ENCODE measurements at regions not wholly inside any gene's neighbourhood (a gene's known extent, or its start where the extent isn't known, plus 50 kb on each side); places are given as distances from the start of the nearest gene placed in this dataset.

DNA sequence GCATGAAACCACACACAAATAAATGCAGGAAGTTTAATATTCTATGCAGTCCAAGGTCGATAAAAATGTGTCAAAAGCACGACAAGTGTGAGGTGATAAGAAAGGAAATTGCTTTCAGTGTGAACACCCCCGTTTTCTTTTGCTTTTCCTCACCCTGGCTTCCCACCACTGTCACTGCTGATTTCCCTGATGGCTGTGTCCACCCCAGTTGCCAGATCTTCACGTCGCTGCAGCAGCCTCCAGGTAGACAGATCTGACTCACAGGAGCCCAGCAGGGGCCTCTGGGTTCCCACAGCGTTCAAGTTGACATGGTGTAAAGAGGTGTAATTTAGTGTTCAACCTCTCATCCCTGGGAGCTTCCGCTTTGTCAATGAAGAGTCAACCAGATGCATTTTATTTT lies 128.0 kb upstream of the TACR1 start:
- H3K4me3 ChIP-seq (ENCODE audit: low read length): no peak overlapping the region
- DNase-seq (ENCODE audit: low read depth, low spot score): no peak
- no peaks in the 10 kb centered on the region for H3K9me3 ChIP-seq (ENCODE audit: control insufficient read depth, insufficient read depth, low read length)
- no peaks in the 10 kb centered on the region for H3K27me3 ChIP-seq (ENCODE audit: control insufficient read depth, insufficient read depth, low read length)
- no peaks in the 10 kb centered on the region for H3K36me3 ChIP-seq (ENCODE audit: control insufficient read depth, insufficient read depth, low read length)
- H3K4me1 ChIP-seq (ENCODE audit: control insufficient read depth, insufficient read depth, low read length): no peaks in the 10 kb centered on the region
- no peak overlapping the region for H3K27ac ChIP-seq (ENCODE audit: low read length)
- no CpG with 5 or more reads among the region's 7 CpGs for WGBS (ENCODE audit: insufficient coverage, insufficient read length)

DNA sequence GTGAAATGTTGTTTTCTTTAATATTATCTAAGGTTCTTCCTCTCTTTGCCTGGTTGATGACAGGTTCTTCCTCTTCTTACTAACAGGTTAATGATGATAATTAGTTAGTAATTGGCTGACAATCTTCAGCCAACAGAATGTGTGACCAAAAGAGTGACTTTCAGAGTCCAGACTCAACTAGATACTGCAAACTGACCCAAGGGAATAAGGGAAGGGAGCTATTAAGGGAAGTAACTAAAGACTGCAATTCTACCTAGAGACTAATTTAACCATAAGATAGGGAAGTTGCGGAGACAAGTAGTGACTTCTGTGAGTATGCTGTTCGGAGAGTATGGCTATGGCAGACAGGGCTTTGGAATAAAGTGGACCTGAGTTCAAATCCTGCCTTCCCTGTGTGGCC lies 127.3 kb upstream of the TACR1 start:
- no peak for DNase-seq (ENCODE audit: low read depth, low spot score)
- Histone ChIP-seq H3K4me1 (ENCODE audit: control insufficient read depth, insufficient read depth, low read length) (peaks cover 2% of the 10 kb centered on the region; the same call in 1 of the 2 replicates), H3K36me3 (ENCODE audit: control insufficient read depth, insufficient read depth, low read length) (no peaks in the 10 kb centered on the region), H3K9me3 (ENCODE audit: control insufficient read depth, insufficient read depth, low read length) (no peaks in the 10 kb centered on the region), H3K27me3 (ENCODE audit: control insufficient read depth, insufficient read depth, low read length) (no peaks in the 10 kb centered on the region), H3K27ac (ENCODE audit: low read length) (no peak overlapping the region), H3K4me3 (ENCODE audit: low read length) (no peak overlapping the region)
- WGBS (ENCODE audit: insufficient coverage, insufficient read length): no CpG with 5 or more reads among the region's 2 CpGs

DNA sequence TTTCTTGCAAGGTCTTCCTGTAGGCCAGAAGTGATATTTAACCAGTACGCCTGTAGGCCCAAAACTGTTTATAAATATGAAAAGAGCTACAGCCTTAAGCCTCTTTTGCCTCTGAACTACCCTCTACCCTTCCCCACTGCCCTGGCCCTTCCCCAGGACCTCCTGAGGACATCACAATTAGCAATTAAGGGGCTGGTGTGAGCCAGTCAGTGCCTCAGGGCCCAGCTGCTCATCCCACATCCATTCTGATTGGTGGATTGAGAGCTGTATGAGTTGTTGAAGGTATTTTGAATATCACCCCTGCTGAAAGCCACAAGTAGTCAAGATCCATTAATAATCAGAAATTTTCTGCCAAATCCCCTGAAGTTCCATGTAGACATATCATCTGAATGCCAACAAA lies 126.3 kb upstream of the TACR1 start:
- H3K9me3 ChIP-seq (ENCODE audit: control insufficient read depth, insufficient read depth, low read length): no peaks in the 10 kb centered on the region

DNA sequence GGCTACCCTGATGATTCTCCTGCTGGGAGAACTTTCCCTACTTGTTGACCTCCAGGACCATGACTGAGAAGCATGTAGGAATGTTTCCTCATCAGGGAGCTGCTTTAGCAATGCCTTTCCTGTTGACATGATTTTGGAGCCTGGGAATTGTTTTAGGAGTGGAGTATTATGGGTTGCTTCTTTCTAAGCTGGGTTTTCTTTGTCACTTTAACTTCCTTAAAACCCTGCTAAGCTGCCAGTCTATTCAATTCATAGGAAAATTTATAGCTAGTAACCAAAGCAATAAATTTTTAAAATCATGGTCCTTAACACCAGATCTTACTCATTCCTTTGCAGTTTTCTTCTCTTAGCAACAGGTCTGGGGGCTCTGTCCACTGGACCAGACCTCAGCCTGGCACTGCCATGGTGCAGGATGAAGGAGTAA lies 125.6 kb upstream of the TACR1 start:
- Histone ChIP-seq H3K9me3 (ENCODE audit: control insufficient read depth, insufficient read depth, low read length) (no peaks in the 10 kb centered on the region), H3K27ac (ENCODE audit: low read length) (no peak overlapping the region), H3K4me3 (ENCODE audit: low read length) (no peak overlapping the region), H3K36me3 (ENCODE audit: control insufficient read depth, insufficient read depth, low read length) (no peaks in the 10 kb centered on the region), H3K27me3 (ENCODE audit: control insufficient read depth, insufficient read depth, low read length) (no peaks in the 10 kb centered on the region), H3K4me1 (ENCODE audit: control insufficient read depth, insufficient read depth, low read length) (peaks cover 3% of the 10 kb centered on the region; the same call in 1 of the 2 replicates)
- no peak for DNase-seq (ENCODE audit: low read depth, low spot score)

More for the DNA sequence above, 126.3 kb upstream of the TACR1 start:
- H3K4me3 ChIP-seq (ENCODE audit: low read length): no peak overlapping the region
- H3K27ac ChIP-seq (ENCODE audit: low read length): no peak overlapping the region
- H3K27me3 ChIP-seq (ENCODE audit: control insufficient read depth, insufficient read depth, low read length): no peaks in the 10 kb centered on the region
- no CpG with 5 or more reads among the region's 1 CpG for WGBS (ENCODE audit: insufficient coverage, insufficient read length)
- peaks cover 3% of the 10 kb centered on the region; the same call in 1 of the 2 replicates for H3K4me1 ChIP-seq (ENCODE audit: control insufficient read depth, insufficient read depth, low read length)
- H3K36me3 ChIP-seq (ENCODE audit: control insufficient read depth, insufficient read depth, low read length): no peaks in the 10 kb centered on the region
- no peak for DNase-seq (ENCODE audit: low read depth, low spot score)

DNA sequence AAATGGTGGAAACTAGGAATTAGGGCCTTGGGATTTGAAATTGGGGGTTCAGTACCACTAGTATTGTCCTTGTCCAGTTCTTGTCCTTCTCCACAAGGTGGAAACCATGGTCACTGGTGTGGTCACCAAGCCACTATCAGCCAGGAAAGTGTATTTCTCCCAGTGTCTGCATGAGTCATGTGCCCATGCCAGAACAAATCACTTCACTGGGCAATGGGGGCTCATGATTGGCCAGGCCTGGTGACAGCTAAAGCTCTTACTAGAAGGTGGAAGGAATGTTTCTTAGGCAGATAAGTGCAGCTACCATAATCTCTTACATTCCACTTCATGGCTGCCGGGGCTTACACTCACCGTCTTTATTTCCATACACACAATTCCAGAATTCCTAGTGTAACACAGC lies 124.8 kb upstream of the TACR1 start:
- Histone ChIP-seq H3K36me3 (ENCODE audit: control insufficient read depth, insufficient read depth, low read length) (no peaks in the 10 kb centered on the region), H3K27ac (ENCODE audit: low read length) (no peak overlapping the region), H3K9me3 (ENCODE audit: control insufficient read depth, insufficient read depth, low read length) (no peaks in the 10 kb centered on the region), H3K27me3 (ENCODE audit: control insufficient read depth, insufficient read depth, low read length) (no peaks in the 10 kb centered on the region), H3K4me1 (ENCODE audit: control insufficient read depth, insufficient read depth, low read length) (peaks cover 3% of the 10 kb centered on the region; the same call in 1 of the 2 replicates), H3K4me3 (ENCODE audit: low read length) (no peak overlapping the region)
- DNase-seq (ENCODE audit: low read depth, low spot score): no peak
- no CpG with 5 or more reads among the region's 2 CpGs for WGBS (ENCODE audit: insufficient coverage, insufficient read length)

DNA sequence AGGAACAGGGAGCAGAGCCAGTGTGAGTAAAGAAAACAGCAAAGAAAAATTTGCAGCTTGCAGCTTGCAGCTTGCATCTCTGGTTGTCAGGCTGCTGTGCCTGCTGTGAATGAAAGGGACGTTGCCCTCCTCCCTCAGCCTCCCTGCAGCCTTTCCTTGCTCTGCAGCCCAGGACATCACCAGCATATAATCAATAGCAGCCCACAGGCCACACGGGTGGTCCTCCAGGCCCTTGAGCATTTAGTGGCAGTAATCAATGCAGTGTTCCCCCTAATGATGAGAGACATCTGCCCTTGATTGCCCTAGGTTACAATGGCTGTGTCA lies 122.2 kb upstream of the TACR1 start:
- Histone ChIP-seq H3K36me3 (ENCODE audit: control insufficient read depth, insufficient read depth, low read length) (no peaks in the 10 kb centered on the region), H3K9me3 (ENCODE audit: control insufficient read depth, insufficient read depth, low read length) (no peaks in the 10 kb centered on the region), H3K4me3 (ENCODE audit: low read length) (no peak overlapping the region), H3K4me1 (ENCODE audit: control insufficient read depth, insufficient read depth, low read length) (peaks cover 3% of the 10 kb centered on the region; the same call in 1 of the 2 replicates), H3K27ac (ENCODE audit: low read length) (no peak overlapping the region), H3K27me3 (ENCODE audit: control insufficient read depth, insufficient read depth, low read length) (no peaks in the 10 kb centered on the region)
- DNase-seq (ENCODE audit: low read depth, low spot score): no peak
- no CpG with 5 or more reads among the region's 2 CpGs for WGBS (ENCODE audit: insufficient coverage, insufficient read length)

DNA sequence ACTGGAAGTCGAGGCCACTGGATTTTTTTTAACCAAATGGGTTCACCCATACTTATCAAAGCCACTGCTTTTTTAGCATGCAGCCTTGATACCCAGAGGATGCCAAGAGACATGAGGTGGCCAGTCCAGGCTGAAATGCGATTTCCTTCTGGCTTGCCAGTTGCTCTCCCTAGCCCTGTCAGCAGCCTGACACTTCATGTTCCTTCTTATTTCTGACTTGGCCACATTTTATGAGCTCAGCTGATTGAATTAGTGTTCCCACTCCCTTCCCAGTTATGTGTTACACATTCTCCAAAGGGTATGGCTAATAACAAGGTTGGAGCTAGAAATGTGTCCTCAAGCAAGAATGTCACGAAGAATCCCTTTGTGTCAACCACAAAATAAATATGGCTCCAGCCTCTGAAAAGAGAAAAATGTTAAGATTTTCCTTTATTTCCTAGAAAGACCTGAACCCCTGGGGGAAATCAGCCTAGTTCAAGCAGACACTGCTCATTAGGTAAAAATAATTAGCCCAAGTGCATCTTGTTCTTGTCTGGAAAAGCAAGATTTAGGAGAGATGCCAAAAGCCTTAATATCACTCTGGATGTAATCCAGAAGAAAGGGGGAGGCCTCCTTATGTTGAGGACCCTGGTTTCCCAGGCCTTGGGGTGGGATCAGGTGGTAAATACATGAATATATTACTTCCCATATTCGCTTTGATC lies 121.7 kb upstream of the TACR1 start:
- no CpG with 5 or more reads among the region's 4 CpGs for WGBS (ENCODE audit: insufficient coverage, insufficient read length)
- Histone ChIP-seq H3K36me3 (ENCODE audit: control insufficient read depth, insufficient read depth, low read length) (no peaks in the 10 kb centered on the region), H3K27me3 (ENCODE audit: control insufficient read depth, insufficient read depth, low read length) (no peaks in the 10 kb centered on the region), H3K9me3 (ENCODE audit: control insufficient read depth, insufficient read depth, low read length) (no peaks in the 10 kb centered on the region), H3K27ac (ENCODE audit: low read length) (no peak overlapping the region), H3K4me1 (ENCODE audit: control insufficient read depth, insufficient read depth, low read length) (peaks cover 3% of the 10 kb centered on the region; the same call in 1 of the 2 replicates), H3K4me3 (ENCODE audit: low read length) (no peak overlapping the region)
- no peak for DNase-seq (ENCODE audit: low read depth, low spot score)

DNA sequence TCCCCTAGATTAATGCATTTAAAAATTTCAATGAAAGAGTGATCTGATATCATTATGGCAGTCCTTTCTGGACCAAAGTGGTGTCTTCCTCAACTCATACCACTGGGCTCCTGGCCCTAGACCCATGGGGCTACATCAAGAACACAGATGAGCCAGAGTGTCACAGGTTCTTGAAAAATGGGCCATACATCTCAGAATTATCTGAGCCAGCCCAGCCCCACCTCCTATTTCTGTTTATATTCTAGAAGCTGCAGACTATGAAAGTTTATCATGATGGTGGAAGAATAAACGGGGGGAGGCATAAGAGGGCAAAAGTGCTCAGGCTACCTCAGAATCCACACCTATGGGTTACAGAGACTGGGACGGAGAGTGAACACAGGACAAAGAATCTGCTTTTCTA lies 120.6 kb upstream of the TACR1 start:
- H3K27ac ChIP-seq (ENCODE audit: low read length): no peak overlapping the region
- H3K27me3 ChIP-seq (ENCODE audit: control insufficient read depth, insufficient read depth, low read length): no peaks in the 10 kb centered on the region
- no CpG with 5 or more reads among the region's 2 CpGs for WGBS (ENCODE audit: insufficient coverage, insufficient read length)
- no peaks in the 10 kb centered on the region for H3K36me3 ChIP-seq (ENCODE audit: control insufficient read depth, insufficient read depth, low read length)
- H3K9me3 ChIP-seq (ENCODE audit: control insufficient read depth, insufficient read depth, low read length): no peaks in the 10 kb centered on the region
- DNase-seq (ENCODE audit: low read depth, low spot score): no peak
- no peak overlapping the region for H3K4me3 ChIP-seq (ENCODE audit: low read length)
- peaks cover 3% of the 10 kb centered on the region; the same call in 1 of the 2 replicates for H3K4me1 ChIP-seq (ENCODE audit: control insufficient read depth, insufficient read depth, low read length)

DNA sequence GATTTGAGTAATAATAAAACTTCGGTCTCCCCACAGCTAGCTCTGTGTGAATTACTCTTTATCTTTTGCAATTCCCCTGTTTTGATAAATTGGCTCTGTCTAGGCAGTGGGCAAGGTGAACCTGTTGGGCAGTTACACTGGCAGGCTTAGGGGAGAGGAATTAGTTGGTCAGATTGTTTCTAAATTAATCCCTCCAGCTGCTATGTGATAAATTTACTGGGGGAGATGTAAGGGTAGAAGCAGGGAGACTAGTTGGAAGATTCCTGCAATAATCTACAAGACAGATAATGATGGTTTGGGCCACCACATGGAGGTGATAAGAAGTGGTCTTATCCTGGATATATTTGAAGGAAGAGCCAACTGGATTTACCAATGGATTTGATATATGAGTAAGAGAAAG lies 118.5 kb upstream of the TACR1 start:
- Histone ChIP-seq H3K27me3 (ENCODE audit: control insufficient read depth, insufficient read depth, low read length) (no peaks in the 10 kb centered on the region), H3K4me3 (ENCODE audit: low read length) (no peak overlapping the region), H3K36me3 (ENCODE audit: control insufficient read depth, insufficient read depth, low read length) (no peaks in the 10 kb centered on the region), H3K4me1 (ENCODE audit: control insufficient read depth, insufficient read depth, low read length) (peaks cover 3% of the 10 kb centered on the region; the same call in 1 of the 2 replicates), H3K27ac (ENCODE audit: low read length) (no peak overlapping the region), H3K9me3 (ENCODE audit: control insufficient read depth, insufficient read depth, low read length) (no peaks in the 10 kb centered on the region)
- WGBS (ENCODE audit: insufficient coverage, insufficient read length): no CpG with 5 or more reads among the region's 1 CpG
- no peak for DNase-seq (ENCODE audit: low read depth, low spot score)

DNA sequence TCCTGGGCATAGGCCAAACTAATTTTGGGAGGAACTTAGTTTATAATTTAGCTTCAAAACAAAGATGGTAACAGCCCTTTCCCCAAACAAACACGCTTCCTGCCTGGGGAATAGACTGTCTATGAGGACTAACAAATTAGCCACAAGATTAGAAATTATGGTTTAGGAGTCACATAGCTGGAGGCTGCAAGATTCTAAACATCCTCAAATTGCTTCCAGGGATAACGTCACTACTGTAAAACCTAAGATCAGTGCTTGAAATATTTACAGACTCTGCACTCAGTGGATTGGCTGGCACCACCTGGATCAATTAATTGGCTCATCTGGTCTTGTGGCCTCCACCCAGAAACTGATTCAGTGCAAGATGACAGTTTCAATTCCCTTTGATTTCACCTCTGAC lies 118.0 kb upstream of the TACR1 start:
- H3K4me3 ChIP-seq (ENCODE audit: low read length): no peak overlapping the region
- H3K36me3 ChIP-seq (ENCODE audit: control insufficient read depth, insufficient read depth, low read length): no peaks in the 10 kb centered on the region
- no peak overlapping the region for H3K27ac ChIP-seq (ENCODE audit: low read length)
- no CpG with 5 or more reads among the region's 2 CpGs for WGBS (ENCODE audit: insufficient coverage, insufficient read length)
- H3K9me3 ChIP-seq (ENCODE audit: control insufficient read depth, insufficient read depth, low read length): no peaks in the 10 kb centered on the region
- DNase-seq (ENCODE audit: low read depth, low spot score): no peak
- peaks cover 3% of the 10 kb centered on the region; the same call in 1 of the 2 replicates for H3K4me1 ChIP-seq (ENCODE audit: control insufficient read depth, insufficient read depth, low read length)
- H3K27me3 ChIP-seq (ENCODE audit: control insufficient read depth, insufficient read depth, low read length): no peaks in the 10 kb centered on the region

DNA sequence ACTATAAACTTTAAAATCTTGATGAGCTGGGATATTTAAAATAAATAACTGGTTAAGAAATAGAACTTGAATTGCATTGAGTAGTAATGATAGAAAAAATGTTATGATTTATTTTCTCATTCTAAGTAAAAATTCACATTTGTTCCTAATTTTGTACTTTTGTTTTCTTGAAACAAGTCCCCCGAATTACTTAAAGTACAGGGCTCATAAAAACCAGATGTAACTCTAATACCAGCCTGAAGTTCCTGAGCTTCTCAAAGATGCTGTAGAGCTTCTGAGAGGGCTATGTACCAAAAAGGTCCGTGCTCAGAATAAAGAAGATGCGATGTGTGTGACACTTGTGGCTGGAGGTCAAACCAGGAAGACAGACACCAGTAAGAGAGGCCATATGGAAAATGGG lies 116.1 kb upstream of the TACR1 start:
- Histone ChIP-seq H3K4me3 (ENCODE audit: low read length) (no peak overlapping the region), H3K27ac (ENCODE audit: low read length) (no peak overlapping the region), H3K27me3 (ENCODE audit: control insufficient read depth, insufficient read depth, low read length) (no peaks in the 10 kb centered on the region), H3K9me3 (ENCODE audit: control insufficient read depth, insufficient read depth, low read length) (no peaks in the 10 kb centered on the region), H3K4me1 (ENCODE audit: control insufficient read depth, insufficient read depth, low read length) (no peaks in the 10 kb centered on the region), H3K36me3 (ENCODE audit: control insufficient read depth, insufficient read depth, low read length) (no peaks in the 10 kb centered on the region)
- WGBS (ENCODE audit: insufficient coverage, insufficient read length): no CpG with 5 or more reads among the region's 3 CpGs
- DNase-seq (ENCODE audit: low read depth, low spot score): no peak

Measured in iPS DF 6.9 (cell line).